Mammary epithelial cell (primary cell): ENCODE measurements at regions not wholly inside any gene's neighbourhood (a gene's known extent, or its start where the extent isn't known, plus 50 kb on each side); places are given as distances from the start of the nearest gene placed in this dataset.

Experiments
- CTCF ChIP-seq, 2 donors: IDR thresholded peaks in 1 of 2; conservative IDR thresholded peaks in 1 of 2; 2 replicates each; pipeline ENCODE4 v1.5.1; 2011 to 2012; ENCODE audit warnings: inconsistent platforms in 2 of 2, low read length in 2 of 2, mild to moderate bottlenecking in 2 of 2, control low read depth in 1 of 2, low read depth in 1 of 2; ENCODE audit not compliant: insufficient read depth in 1 of 2; ENCODE audit errors: extremely low read depth in 1 of 2
- EZH2 ChIP-seq: IDR thresholded peaks from 2 replicates; pipeline ENCODE4 v1.6.1; 2012; ENCODE audit warnings: low read length, inconsistent platforms, borderline replicate concordance

DNA sequence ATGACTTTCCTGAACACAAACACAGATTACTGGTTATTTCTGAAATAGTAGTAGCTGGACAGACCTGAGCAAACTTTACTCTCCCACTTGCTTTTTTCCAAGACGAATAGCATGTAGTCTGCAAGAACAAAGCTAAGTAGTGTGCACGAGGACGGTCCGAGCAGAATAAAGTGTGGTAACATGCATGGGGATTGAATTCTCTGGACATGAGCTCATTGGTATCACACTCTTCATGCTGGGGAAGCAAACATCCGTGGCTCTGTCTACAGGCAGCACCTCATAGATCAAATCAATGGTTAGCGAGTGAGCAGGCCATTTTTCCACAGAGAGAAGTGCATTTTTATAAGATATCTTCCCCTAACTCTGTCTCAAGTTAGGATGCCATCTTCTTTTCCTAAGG, 164.8 kb upstream of the STK17B start:
- TF ChIP-seq CTCF (conservative IDR thresholded peaks at IDR 0.05 in 1 of 2, IDR thresholded peaks at IDR 0.05 in 1 of 2; ENCODE audit: extremely low read depth in 1 of 2, insufficient read depth in 1 of 2, low read depth in 1 of 2, low read length in 2 of 2), result no peak
- TF ChIP-seq EZH2, result no peak
